Upper lobe of left lung (tissue), 4 donors: ENCODE measurements at regions not wholly inside any gene's neighbourhood (a gene's known extent, or its start where the extent isn't known, plus 50 kb on each side); places are given as distances from the start of the nearest gene placed in this dataset.

Experiments used
- EP300 ChIP-seq, 4 donors: sonication (generic); formaldehyde crosslinking; IDR thresholded peaks; one replicate each; pipeline ENCODE4 v1.5.1; 2017; ENCODE audit warnings: antibody characterized with exemption in 4 of 4, control low read depth in 2 of 4
- POLR2A ChIP-seq, 4 donors: fragments of 450-650 bp; IDR thresholded peaks; one replicate each; pipeline ENCODE4 v1.5.1; 2016 to 2017; ENCODE audit warnings: antibody characterized with exemption in 4 of 4, mild to moderate bottlenecking in 2 of 4
- TF ChIP-seq, protein P1 (sequence below), 6 experiments: fragments of 450-650 bp in 4 of 6; fragments of 200-600 bp in 2 of 6; sonication (generic) in 2 of 6; IDR thresholded peaks; one replicate each; pipeline ENCODE4 v1.5.1; 2016 to 2019; ENCODE audit warnings: antibody characterized with exemption in 6 of 6

DNA sequence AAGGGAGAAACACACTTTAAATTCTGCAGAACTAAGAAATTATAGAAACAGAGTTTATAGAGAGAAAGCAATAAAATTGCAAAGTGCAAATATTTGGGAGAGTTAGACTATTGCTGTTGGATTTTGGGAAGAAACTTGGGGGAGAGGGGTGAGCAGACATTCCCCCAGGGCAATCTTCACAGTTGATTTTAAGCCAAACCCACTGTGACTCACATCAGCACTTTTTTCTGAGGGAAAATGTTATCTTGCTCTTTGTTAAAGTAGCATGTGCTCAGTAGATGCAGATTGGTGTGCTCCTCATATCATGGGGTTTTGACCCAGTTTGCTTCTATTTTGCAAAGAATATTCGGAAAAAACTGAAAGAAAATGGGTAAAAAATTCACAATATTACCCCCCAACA lies 367.6 kb downstream of the CDH11 start:
- TF ChIP-seq, protein P1, sequence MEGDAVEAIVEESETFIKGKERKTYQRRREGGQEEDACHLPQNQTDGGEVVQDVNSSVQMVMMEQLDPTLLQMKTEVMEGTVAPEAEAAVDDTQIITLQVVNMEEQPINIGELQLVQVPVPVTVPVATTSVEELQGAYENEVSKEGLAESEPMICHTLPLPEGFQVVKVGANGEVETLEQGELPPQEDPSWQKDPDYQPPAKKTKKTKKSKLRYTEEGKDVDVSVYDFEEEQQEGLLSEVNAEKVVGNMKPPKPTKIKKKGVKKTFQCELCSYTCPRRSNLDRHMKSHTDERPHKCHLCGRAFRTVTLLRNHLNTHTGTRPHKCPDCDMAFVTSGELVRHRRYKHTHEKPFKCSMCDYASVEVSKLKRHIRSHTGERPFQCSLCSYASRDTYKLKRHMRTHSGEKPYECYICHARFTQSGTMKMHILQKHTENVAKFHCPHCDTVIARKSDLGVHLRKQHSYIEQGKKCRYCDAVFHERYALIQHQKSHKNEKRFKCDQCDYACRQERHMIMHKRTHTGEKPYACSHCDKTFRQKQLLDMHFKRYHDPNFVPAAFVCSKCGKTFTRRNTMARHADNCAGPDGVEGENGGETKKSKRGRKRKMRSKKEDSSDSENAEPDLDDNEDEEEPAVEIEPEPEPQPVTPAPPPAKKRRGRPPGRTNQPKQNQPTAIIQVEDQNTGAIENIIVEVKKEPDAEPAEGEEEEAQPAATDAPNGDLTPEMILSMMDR (IDR thresholded peaks at IDR 0.05), result no peak
- TF ChIP-seq EP300 (IDR thresholded peaks at IDR 0.05) (no peak), POLR2A (IDR thresholded peaks at IDR 0.05) (no peak)
